AG08396 (cell line): ENCODE measurements at regions not wholly inside any gene's neighbourhood (a gene's known extent, or its start where the extent isn't known, plus 50 kb on each side); places are given as distances from the start of the nearest gene placed in this dataset.

ENCODE experiments used
- DNase-seq: peaks from one replicate; pipeline ENCODE4 v3.0.0; 2012; ENCODE audit warnings: low spot score, mixed read lengths

DNA sequence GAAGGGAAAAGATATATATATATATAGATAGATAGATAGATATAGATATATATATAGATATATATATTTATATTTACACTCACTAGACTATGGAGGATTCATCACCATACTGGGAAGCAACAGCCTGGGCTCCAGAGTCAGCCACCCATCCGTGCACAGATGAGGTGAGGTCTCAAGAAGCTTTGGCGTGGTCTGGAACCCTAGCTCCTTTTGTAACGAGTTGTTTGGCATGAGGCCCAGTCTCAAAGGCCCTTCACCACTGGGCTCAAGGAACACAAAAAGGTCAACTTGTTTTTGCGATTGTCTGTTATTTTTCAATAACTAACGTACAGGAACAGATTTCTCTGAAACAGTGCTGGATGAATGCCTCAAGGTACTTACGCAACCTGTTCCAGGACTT, 448.7 kb downstream of the CMPK2 start:
- no peak for DNase-seq

DNA sequence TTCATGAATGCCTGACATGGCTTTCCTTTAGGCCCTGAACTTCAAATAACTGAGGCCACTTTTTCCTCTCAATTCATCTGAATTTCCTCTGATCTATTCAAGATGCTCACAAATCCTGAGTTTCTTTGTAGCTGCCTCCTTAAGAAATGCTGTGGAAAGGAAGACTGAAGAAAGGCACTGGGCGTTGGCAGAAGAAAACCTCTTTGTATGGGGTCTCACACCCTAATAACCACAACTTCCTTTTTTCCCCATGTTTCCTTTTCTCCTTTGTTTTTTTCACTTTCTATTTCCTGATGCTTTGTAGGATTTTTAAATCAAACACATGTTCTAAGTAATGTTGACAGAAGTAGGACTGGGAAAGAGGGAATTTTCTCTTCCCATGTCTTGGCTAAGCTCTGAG, 447.4 kb downstream of the CMPK2 start:
- DNase-seq: no peak

DNA sequence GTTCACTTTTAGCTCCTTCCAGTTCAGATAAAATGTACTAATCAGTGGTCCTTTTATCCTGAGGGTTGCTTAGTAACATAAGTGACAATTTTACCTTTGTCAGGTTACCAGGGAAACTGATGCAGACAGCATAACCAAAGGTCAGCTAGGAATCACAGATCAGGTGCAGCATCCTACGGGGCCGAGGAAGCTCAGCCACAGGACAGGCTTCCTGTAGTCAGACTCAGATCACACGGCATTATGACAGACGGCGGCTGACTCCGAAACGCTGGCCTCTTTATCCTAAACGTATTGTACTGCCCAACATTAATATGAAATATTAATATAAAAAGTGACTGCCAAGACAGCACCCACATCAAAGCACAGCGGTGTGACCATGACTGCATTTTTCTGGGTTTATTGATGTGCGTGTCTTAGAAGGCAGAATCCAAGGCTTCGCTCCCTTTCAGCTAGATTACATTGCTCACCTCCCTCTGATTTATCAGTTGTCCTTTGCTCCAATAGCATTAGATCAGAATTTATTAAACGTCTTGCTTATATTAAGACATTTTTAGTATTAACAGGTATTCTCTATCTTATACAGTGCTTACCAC, 444.5 kb downstream of the CMPK2 start:
- no peak for DNase-seq

DNA sequence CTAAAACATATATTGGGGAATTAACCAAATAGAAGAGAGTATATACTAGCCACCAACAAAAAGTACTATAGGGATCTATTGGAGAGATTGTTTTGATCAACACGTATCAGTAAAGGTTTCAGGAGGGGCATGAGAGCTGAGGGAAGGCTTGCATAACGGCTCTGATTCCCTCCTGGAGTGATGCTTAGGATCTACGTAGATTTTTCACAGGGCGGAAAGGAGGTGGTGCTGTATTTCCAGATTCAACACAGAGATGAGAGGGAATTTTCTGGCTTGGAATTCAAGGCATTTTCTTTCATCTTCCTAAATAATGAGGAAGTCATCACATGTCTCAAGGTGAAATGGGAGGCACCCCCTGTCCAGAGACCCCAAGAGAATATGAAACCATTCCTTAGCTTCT, 443.8 kb downstream of the CMPK2 start:
- DNase-seq: no peak

DNA sequence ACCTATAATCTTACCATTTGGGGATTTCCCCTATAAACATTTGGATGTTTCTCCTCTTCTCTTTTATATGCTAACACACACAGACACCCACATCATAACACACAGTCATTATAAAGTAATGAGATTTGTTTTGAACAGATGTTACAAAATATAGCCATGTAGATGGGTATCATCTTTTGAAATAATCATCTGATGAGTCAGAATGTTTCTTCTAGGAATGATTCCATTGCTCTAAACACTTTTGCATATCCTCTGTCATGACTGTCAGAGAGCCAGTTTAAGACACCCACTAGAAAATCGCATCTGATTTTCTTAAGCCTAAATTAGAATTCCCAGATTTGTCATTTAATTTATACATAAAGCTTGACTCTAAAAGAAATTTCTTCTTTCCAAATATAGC, 442.6 kb downstream of the CMPK2 start:
- no peak for DNase-seq

DNA sequence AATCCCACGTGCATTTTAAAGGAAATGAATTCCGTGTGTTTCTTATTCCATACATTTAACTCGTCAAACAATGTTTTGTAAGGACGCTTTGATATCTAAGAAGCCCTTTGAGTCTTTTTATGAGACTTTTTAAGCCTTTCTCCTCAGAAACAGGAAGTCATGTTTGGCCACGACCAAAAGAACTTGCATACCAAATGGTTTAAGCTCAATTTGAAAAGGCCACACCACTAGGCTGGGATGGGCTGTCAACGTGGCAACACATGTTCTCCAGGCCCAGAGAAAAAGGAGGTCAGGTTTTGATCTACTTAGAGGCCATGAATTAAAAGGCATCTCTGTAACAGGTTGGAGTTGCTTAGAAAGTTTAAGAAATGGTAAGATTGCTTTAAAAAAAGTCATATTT, 441.8 kb downstream of the CMPK2 start:
- no peak for DNase-seq

DNA sequence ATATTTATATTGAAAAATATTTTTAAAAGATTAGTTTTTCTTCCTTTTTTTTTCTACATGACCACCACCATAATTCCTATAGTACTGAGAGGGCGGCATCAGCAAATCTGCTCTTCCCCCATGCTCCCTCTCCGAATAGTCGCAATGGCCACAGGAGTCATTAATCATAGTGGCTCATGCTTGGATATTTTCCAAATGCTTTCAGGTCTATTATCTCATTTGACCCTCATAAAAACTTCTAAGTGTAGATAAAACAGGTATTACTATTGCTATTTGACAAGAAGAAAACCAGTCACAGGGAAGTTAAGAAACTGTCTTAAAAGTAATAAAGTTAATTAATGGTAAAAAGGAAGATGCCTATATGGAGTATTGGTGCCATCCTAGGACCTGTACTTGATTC, 440.7 kb downstream of the CMPK2 start:
- DNase-seq: no peak

DNA sequence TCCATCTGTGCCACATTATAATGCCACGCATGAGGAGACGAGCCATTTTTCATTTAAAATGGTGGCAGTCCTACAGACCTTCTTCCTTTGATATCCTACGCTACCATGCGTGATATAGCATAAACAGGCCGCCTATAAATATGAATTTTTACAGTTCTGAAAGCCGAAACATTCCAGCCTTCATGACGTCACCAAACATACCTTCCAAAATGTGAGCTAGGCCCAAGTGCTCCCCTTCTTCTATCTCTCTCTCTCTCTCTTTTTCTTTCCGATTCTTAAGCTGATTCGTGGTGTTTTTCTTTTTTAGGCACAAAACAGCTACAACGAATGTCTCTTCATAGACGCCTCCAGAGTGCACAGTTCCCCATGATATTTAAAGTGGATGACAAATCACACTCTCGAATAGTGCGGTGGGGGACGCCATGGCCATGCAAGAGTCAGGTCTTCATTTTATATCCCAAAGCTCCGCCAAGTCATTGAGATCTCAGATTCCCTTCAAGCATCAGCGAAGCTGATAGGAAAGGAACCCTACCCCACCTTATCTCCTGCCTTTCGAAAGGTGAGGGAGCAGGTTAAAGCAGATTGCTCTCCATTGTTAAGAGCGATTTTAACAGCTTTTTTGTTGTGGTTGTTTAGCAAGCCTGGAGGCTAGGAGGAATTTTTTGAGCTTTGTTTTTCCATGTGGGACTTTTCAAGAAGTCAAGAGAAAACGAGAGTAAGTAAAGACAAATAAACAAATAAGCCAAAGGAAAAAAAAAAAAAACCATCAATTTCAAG, 436.3 kb downstream of the CMPK2 start:
- no peak for DNase-seq

DNA sequence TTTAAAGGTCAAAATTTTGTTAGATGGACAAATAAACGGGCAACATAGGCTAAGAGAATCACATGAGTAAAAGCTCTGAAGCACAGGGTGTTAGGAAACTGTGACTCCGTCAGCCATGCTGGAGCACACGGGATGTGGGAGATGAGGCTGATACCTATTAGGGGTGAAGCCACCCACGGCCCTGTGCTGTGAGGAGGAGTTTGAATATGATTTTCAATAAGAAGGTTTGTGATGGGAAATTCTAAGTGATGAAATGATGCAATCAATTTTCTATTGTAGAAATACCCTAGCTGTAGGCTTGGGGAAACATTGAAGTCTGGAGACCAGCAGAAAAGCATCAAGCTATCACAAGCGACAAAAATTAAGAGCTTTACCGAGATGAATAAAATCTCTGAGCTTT, 431.3 kb downstream of the CMPK2 start:
- DNase-seq: no peak

DNA sequence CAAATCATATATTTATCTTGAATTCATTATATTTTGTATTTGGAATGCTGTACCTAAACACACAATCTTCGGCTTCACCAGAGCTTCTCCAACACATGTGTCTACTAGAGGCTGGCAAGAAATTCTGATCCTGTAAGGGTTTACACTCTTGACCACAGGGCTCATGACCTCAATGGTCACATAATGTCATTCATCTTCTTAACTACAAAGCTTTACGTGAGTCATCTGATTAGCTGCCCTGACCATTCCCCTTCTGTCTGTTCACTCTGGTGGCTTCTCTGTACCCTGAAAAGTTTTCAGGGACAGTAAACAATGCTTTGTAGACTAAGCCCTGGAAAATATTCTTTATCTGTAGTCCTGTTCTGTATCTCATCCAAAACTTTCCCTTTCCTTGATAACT, 423.9 kb downstream of the CMPK2 start:
- DNase-seq: no peak

DNA sequence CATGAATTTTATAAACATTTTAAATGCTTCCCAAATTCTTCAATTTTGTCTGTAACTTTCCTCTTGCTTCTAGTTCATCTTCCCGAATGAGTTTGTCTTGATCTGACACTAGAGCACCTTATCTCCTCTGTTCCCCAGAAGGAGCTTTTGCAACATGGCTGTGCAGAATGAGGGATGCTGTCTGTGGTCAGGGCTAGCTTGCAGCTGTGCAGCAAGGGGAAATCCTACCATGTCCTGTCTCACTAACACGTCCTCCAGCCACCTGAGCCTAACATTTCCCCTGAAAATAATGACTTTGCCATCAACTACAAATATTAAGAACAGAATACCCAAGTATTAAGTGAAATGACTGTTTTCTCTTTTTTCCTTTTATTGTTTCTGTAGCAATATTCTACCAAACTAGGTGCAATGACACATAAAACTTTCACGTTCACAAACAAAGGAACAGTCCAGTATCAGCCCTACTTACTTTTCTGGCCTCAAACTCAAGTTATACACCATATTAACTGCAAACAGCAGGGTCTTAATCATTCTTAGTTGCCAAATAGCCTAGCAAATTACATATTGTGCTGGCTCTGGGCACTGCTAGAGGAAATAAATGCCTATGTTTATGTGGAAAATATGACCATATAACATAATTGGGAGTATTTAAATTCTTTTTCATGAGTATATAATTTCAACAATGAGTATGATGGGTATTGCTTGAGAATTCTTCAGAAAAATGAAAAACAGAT, 423.3 kb downstream of the CMPK2 start:
- no peak for DNase-seq

DNA sequence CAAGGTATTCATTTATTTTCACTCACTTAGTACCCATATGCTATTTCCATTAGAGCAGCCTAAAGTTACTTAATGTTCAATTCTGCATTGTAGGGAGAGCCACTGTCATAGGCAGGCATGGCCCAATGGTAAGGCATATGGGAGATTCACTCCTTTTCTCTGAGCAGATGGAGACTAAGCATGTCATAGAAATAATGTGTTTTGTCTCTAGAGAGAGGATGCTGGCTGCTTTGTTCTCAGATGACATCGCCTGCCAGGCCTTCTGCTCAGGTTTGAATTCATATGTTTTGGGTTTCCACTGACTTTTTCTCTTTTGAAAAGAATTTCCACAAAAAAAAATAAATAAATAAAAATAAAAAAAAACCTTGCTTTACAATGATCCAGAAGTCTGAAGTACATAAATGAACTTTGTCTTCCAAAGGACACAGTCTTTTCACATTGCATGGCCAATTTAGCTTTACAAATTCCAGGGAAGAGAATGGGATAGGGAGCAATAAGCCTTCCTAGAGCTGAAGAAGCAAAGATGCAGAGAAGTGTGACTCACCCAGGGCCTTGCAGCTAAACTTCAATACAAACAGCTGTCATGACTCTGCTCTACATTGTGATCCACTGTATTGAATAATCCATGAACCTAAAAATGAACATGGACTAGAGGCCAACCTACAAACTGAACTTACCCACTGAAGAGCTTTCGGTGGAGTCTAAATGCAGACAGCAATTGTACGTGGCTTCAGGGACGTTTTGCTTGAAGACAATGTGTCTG, 422.5 kb downstream of the CMPK2 start:
- DNase-seq: no peak

DNA sequence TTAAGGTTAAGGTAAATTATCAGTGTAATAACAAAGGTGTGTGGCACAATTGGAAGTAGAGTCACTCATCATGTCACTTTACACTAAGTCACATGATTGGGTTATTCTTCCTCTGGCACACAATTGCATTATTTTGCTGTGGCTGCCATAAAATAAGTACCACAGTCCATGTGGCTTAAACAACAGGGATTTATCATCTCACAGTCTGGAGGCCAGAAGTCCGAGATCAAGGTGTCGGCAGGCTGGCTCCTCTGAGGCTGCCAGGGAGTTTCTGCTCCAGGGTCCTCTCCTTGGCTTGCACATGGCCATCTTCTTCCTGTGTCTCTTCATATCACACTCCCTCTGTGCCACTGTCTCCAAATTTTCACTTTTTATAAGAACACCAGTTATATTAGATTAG, 421.2 kb downstream of the CMPK2 start:
- DNase-seq: no peak

DNA sequence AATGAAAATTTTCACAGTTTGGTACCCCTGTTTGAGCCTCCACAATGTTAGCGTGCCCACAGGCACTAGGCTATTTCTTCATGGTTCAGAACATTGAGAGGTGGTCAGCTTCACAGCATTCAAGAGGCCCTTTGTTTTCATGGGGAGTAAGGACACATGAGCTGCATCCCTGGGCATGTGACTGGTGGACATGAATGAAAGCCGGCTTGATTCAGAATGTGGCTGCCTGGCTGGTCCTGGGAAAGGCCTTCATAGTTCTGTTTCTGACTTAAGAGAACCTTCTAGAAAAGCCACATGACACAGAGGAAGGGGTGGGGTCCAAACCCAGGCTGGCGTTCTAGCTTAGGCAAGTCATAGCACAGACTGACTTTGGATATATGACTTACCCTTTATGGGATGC, 420.6 kb downstream of the CMPK2 start:
- no peak for DNase-seq

DNA sequence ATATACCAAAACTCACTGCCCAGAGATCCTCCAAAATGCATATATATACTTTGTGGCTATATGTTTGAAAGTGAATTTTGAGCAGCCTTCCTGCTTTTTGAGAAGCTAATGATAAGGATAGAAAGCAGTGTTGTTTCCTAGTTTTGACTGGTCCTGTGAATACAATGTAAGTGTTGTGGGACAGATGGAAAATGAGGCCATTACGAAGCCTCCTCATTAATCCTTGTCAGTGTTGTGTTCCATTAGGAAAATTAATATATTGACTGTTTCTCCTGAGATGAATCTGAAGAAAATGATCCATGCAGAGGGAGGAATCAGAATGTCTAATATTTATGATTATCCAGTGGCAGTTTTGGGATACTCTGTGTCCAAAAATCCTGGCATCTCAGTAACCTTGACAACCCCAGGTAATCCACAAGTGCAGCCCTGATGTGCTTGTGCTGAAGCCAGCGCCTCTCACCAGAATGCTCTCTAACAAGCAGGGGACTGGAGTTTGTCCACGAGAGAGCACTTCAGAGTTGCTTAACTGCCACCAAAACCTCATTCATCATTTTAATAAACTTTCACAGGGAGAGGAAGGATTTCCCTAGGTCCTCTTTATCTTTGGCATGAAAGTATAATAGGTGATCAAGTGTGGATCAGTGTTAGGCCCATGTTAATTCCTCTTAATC, 418.6 kb downstream of the CMPK2 start:
- DNase-seq: no peak

DNA sequence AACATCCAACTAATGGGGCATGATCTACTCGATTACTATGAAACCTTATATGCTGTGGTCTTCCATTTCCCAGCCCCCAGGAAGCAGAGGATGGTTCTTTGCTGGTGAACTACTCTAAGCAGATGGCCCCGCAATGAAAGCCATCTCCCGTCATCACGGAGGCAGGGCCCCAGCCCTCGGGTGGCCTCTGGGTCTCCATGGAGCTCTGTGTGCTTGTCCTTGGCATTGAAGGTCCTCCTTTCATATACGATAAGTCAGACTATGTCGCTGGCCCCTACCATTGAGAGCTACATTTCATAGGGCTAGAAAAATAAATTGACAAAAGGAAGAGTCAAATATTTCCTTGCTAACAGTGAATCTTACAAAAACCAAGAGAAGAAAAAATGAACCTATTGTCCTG, 416.8 kb downstream of the CMPK2 start:
- DNase-seq: no peak

DNA sequence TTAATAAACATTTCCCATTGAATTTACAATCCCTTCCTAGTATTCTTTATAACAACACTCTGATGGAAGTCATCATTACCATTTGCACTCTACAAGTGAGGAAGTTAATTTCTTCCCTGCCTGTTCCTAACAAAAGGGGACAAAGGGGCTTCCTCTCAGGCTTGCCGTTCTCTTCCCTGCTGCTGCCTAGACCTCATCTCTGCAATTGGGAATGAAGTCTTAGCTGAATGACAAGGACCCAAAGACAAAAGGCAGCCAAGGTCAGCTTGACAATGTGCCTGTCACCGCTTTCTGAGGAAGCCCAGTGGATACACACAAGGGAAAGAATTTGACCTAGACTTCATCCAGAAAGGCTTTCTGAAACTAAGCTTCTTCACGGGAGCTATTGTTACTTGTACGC, 416.4 kb downstream of the CMPK2 start:
- no peak for DNase-seq

DNA sequence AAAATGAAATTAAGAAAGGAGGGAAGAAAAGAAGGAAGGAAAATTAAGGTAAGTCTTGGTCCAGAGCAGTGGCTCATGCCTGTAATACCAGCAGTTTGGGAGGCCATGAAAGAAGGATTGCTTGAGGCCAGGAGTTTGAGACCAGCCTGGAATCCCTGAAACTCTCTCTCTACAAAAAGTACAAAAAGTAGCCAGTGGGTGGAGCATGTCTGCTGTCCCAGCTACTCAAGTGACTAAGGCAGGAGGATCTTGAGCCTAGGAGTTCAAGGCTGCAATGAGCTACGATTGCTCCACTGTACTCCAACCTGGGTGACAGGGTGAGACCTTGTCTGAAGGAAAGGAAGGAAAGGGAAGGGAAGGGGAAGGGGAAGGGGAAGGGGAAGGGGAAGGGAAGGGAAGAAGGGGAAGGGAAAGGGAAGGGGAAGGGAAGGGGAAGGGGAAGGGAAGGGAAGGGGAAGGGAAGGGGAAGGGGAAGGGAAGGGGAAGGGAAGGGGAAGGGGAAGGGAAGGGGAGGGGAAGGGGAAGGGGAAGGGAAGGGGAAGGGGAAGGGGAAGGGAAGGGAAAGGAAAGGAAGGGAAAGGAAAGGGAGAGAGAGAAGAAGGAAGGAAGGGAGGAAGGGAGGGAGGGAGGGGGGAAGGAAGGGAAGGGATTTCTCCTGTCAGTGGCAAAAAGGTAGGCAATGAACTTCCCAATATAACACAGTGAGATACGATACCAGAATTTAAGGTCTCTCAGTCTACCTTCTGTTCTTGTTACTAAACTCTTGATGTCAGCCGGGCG, 412.8 kb downstream of the CMPK2 start:
- DNase-seq: no peak

DNA sequence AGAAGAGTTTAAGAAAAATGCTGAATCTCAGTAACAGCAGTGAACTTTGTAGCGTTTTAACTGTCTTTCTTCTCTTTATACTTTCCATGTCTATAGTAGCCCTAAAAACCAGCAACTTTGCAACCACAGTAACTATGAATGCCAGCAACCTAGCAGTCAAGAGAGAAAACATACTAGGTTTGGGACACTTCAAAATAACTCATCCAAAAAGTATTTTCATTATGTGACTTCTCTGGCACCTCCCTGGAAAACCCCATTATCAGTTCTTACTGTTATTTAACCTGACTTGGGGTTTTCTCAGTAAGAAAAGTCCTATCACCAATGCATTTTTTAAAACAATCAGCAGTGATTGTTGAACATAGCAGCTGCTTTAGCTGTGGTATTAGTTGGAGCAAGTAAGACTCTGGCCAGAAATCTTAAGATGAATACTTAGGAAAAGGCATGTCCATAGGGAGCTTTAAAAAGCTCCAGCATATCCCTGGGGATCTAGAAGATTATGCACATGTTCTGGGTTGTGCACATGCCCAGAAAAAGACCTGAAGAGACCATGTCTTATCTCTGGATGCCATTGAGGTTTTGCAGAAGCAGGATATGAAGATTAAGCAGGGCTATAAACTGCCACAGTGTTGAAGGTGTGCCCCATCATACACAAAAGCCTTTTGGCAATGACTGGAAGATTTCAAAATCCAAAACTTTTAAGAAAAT, 411.3 kb downstream of the CMPK2 start:
- no peak for DNase-seq

DNA sequence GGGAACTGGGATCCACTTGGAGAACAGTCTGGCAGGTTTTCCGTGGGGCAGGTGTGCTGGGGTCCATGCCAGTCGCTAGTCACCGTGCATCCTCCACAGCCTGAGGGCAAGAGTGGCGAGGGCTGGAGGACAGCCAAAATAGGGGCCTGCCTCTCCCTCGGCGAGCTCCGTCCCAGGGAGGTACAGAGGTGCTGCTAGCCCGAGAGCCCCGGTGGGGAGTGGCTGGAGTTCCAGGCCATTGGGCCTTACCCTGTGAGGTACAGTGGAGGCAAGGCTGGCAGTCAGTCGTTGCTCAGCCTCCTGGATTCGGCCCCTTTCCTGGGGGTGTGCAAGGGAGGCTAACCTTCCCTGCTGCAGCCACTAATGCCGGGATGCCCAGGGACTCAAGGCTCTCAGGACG, 406.6 kb downstream of the CMPK2 start:
- no peak for DNase-seq

DNA sequence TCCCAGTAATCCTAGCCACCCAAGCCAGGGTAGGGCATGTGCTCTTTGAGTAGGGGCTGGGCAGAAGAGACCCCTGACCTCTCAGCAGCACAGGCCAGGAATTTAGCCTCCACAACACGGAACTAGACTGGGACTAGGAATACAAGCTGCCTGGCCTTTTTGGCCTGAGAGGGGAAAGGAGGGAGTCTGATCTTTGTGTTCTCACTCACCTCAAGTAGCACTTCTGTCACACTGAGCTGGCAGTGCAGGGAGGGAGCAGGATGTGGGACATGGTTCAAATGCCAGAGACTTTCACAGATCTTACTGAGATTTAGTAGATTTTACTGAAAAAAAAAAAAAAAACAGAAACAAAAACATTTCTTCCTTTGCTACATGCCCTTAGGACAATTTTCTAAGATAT, 395.2 kb downstream of the CMPK2 start:
- DNase-seq: no peak
